ENCODE measurements at regions not wholly inside any gene's neighbourhood (a gene's known extent, or its start where the extent isn't known, plus 50 kb on each side); places are given as distances from the start of the nearest gene placed in this dataset.

DNA sequence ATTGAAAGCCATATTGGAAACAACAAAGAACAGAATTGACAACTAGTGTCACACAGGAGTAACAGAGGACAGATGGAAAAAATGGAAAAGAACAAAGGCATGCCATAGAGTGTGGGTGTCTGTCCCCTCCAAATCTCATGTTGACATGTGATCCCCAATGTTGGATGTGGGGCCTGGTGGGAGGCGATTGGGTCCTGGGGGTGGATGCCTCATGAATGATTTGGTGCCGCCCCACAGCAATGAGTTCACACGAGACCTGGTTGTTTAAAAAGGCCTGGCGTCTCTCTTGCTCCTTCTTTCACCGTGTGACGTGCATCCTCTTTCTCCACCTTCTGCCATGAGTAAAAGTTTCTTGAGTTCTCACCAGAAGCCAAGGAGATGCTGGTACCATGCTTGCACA lies 87.4 kb upstream of the GPR26 start:
- Histone ChIP-seq H3K9me3 (ENCODE audit: control insufficient read depth, low read depth, low read length) (no peaks in the 10 kb centered on the region), H3K27me3 (ENCODE audit: control insufficient read depth, extremely low read depth, insufficient read depth, low read length) (peaks cover 34% of the 10 kb centered on the region), H3K79me2 (ENCODE audit: control insufficient read depth, insufficient read depth, low read length) (no peaks in the 10 kb centered on the region), H2AFZ (ENCODE audit: control insufficient read depth, low read length) (no peak overlapping the region), H4K20me1 (ENCODE audit: control insufficient read depth, extremely low read depth, insufficient read depth, low read length) (no peaks in the 10 kb centered on the region), H3K9ac (ENCODE audit: control insufficient read depth, extremely low read depth, insufficient read depth, low read length) (no peak overlapping the region), H3K27ac (ENCODE audit: control insufficient read depth, insufficient read depth, low read length) (no peak overlapping the region), H3K36me3 (ENCODE audit: control insufficient read depth in 2 of 2, extremely low read depth in 1 of 2, insufficient read depth in 2 of 2, low read length in 2 of 2) (no peaks in the 10 kb centered on the region), H3K9me1 (ENCODE audit: control insufficient read depth, extremely low read depth, insufficient read depth, low read length) (no peaks in the 10 kb centered on the region), H3K4me3 (ENCODE audit: control insufficient read depth in 2 of 3, extremely low read depth in 1 of 3, insufficient read depth in 2 of 3, low read depth in 1 of 3, low read length in 3 of 3) (no peak overlapping the region), H3K4me1 (ENCODE audit: control insufficient read depth, extremely low read depth, insufficient read depth, low read length) (peaks cover 6% of the 10 kb centered on the region), H3K4me2 (ENCODE audit: control insufficient read depth, extremely low read depth, insufficient read depth, low read depth, low read length) (no peak overlapping the region)
- dilution Hi-C loops (cut with MboI; ENCODE audit: extremely low pct_ligation_motif_present, low sequenced_read_pairs): no loop called here
- TF ChIP-seq EZH2 (IDR thresholded peaks at IDR 0.05; ENCODE audit: low read length) (no peak), CTCF (optimal IDR thresholded peaks at IDR 0.05 in 1 of 3, IDR thresholded peaks at IDR 0.05 in 1 of 3, conservative IDR thresholded peaks at IDR 0.05 in 1 of 3; ENCODE audit: extremely low read depth in 1 of 3, insufficient read depth in 2 of 3, low read length in 3 of 3) (no peak)
- DNase-seq (ENCODE audit: low read depth, low spot score): no peak
- no peak for FAIRE-seq

GRCh38 chr10:123579675-123580074 lies 86.5 kb upstream of the GPR26 start:
- Histone ChIP-seq H3K27me3 (ENCODE audit: control insufficient read depth, extremely low read depth, insufficient read depth, low read length) (peaks cover 43% of the 10 kb centered on the region), H3K9me1 (ENCODE audit: control insufficient read depth, extremely low read depth, insufficient read depth, low read length) (no peaks in the 10 kb centered on the region), H3K27ac (ENCODE audit: control insufficient read depth, insufficient read depth, low read length) (no peak overlapping the region), H3K79me2 (ENCODE audit: control insufficient read depth, insufficient read depth, low read length) (no peaks in the 10 kb centered on the region), H3K4me3 (ENCODE audit: control insufficient read depth in 2 of 3, extremely low read depth in 1 of 3, insufficient read depth in 2 of 3, low read depth in 1 of 3, low read length in 3 of 3) (no peak overlapping the region), H3K9ac (ENCODE audit: control insufficient read depth, extremely low read depth, insufficient read depth, low read length) (no peak overlapping the region), H4K20me1 (ENCODE audit: control insufficient read depth, extremely low read depth, insufficient read depth, low read length) (no peaks in the 10 kb centered on the region), H3K4me2 (ENCODE audit: control insufficient read depth, extremely low read depth, insufficient read depth, low read depth, low read length) (no peak overlapping the region), H3K36me3 (ENCODE audit: control insufficient read depth in 2 of 2, extremely low read depth in 1 of 2, insufficient read depth in 2 of 2, low read length in 2 of 2) (no peaks in the 10 kb centered on the region), H3K4me1 (ENCODE audit: control insufficient read depth, extremely low read depth, insufficient read depth, low read length) (no peaks in the 10 kb centered on the region), H3K9me3 (ENCODE audit: control insufficient read depth, low read depth, low read length) (no peaks in the 10 kb centered on the region), H2AFZ (ENCODE audit: control insufficient read depth, low read length) (no peak overlapping the region)
- TF ChIP-seq EZH2 (IDR thresholded peaks at IDR 0.05; ENCODE audit: low read length) (no peak), CTCF (optimal IDR thresholded peaks at IDR 0.05 in 1 of 3, IDR thresholded peaks at IDR 0.05 in 1 of 3, conservative IDR thresholded peaks at IDR 0.05 in 1 of 3; ENCODE audit: extremely low read depth in 1 of 3, insufficient read depth in 2 of 3, low read length in 3 of 3) (no peak)
- no peak for FAIRE-seq
- no peak for DNase-seq (ENCODE audit: low read depth, low spot score)
- dilution Hi-C loops (cut with MboI; ENCODE audit: extremely low pct_ligation_motif_present, low sequenced_read_pairs): no loop called here
